Upper lobe of right lung (tissue), 1 donor: ENCODE measurements at regions not wholly inside any gene's neighbourhood (a gene's known extent, or its start where the extent isn't known, plus 50 kb on each side); places are given as distances from the start of the nearest gene placed in this dataset.

Source experiments
- ATAC-seq: fragments of 200-7000 bp; cut with Tn5 transposase; one replicate; pipeline ENCODE4 v1.9.1; 2020; ENCODE audit warnings: mild to moderate bottlenecking, moderate library complexity
- DNase-seq: peaks from one replicate; pipeline ENCODE4 v3.0.0-alpha.2; 2020
- H3K27ac ChIP-seq: fragments of 200-600 bp; one replicate; pipeline ENCODE4 v1.8.0; 2022
- H3K27me3 ChIP-seq: fragments of 200-600 bp; one replicate; pipeline ENCODE4 v1.8.0; 2022; ENCODE audit warnings: mild to moderate bottlenecking
- H3K36me3 ChIP-seq: fragments of 200-600 bp; one replicate; pipeline ENCODE4 v1.8.0; 2022
- H3K4me1 ChIP-seq: fragments of 200-600 bp; one replicate; pipeline ENCODE4 v1.8.0; 2022
- H3K4me3 ChIP-seq: fragments of 200-600 bp; one replicate; pipeline ENCODE4 v1.8.0; 2022; ENCODE audit warnings: mild to moderate bottlenecking
- H3K9me3 ChIP-seq: fragments of 200-600 bp; one replicate; pipeline ENCODE4 v1.8.0; 2022
- CTCF ChIP-seq: fragments of 200-600 bp; IDR thresholded peaks from one replicate; pipeline ENCODE4 v1.8.0; 2022; ENCODE audit warnings: antibody characterized with exemption
- intact Hi-C: fragments of 100-400 bp; cut with DNase I; formaldehyde crosslinking; loops from one replicate; pipeline ENCODE4 v1.11.0; 2022
- donor health status: DM: no; HTN: yes; CAD: no; lungs with severe emphysema.

GRCh38 chr3:146966124-146966523 lies 361.0 kb upstream of the PLSCR5 start:
- intact Hi-C loops: no loop called here
- Histone ChIP-seq H3K27ac (no peak overlapping the region), H3K36me3 (no peaks in the 10 kb centered on the region), H3K4me3 (no peak overlapping the region), H3K9me3 (no peaks in the 10 kb centered on the region), H3K27me3 (no peaks in the 10 kb centered on the region), H3K4me1 (no peaks in the 10 kb centered on the region)
- ATAC-seq (no peak), DNase-seq (no peak)
- no peak for TF ChIP-seq CTCF

GRCh38 chr3:146953511-146953981 lies 348.4 kb upstream of the PLSCR5 start:
- H3K36me3 ChIP-seq: no peaks in the 10 kb centered on the region
- no peak for DNase-seq
- no peaks in the 10 kb centered on the region for H3K9me3 ChIP-seq
- no peak overlapping the region for H3K4me3 ChIP-seq
- no peak for ATAC-seq
- H3K4me1 ChIP-seq: no peaks in the 10 kb centered on the region
- no peak overlapping the region for H3K27ac ChIP-seq
- intact Hi-C loops: no loop called here
- no peak for TF ChIP-seq CTCF
- no peaks in the 10 kb centered on the region for H3K27me3 ChIP-seq

DNA sequence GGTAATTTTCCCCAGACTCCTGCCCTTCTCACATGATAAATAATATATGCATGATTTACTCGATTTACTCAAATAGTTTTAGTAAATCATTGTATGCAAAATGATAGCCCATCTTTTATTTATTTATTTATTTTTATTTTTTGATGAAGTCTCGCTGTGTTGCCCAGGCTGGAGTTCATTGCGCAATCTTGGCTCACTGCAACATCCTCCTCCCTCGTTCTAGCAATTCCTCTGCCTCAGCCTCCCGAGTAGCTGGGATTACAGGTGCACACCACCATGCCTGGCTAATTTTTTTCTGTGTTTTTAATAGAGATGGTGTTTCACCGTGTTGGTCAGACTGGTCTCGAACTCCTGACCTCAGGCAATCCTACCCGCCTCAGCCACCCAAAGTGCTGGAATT lies 343.8 kb upstream of the PLSCR5 start:
- no peak for ATAC-seq
- intact Hi-C loops: no loop called here
- Histone ChIP-seq H3K27ac (no peak overlapping the region), H3K36me3 (no peaks in the 10 kb centered on the region), H3K27me3 (no peaks in the 10 kb centered on the region), H3K9me3 (no peaks in the 10 kb centered on the region), H3K4me1 (no peaks in the 10 kb centered on the region), H3K4me3 (no peak overlapping the region)
- no peak for TF ChIP-seq CTCF
- no peak for DNase-seq

DNA sequence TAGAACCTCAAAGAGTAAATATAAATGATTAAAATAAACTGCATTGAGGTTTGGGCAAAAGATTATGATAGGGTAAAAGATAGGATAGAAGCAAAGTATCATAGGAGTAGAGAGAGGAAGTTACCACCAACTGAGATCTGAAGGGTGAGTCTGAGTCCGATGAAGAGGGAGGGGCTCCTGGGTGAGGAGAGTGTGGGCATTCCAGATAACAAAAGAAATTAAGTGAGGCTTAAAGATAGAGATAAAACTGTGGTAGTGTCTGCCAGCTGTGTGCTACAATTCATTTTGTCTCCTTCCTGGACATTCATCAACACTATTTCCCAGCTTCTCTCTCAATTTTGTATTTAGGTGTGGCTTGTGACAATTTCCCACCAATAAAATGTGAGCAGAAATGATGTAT lies 343.0 kb upstream of the PLSCR5 start:
- Histone ChIP-seq H3K4me3 (no peak overlapping the region), H3K27me3 (no peaks in the 10 kb centered on the region), H3K4me1 (no peaks in the 10 kb centered on the region), H3K27ac (no peak overlapping the region), H3K9me3 (no peaks in the 10 kb centered on the region), H3K36me3 (no peaks in the 10 kb centered on the region)
- TF ChIP-seq CTCF: no peak
- ATAC-seq (no peak), DNase-seq (no peak)
- intact Hi-C loops: no loop called here

GRCh38 chr3:146929696-146930095 lies 324.6 kb upstream of the PLSCR5 start:
- Histone ChIP-seq H3K27ac (no peak overlapping the region), H3K36me3 (no peaks in the 10 kb centered on the region), H3K9me3 (no peaks in the 10 kb centered on the region), H3K27me3 (no peaks in the 10 kb centered on the region), H3K4me3 (no peak overlapping the region), H3K4me1 (no peaks in the 10 kb centered on the region)
- intact Hi-C loops: no loop called here
- DNase-seq (no peak), ATAC-seq (no peak)
- TF ChIP-seq CTCF: no peak

GRCh38 chr3:146928421-146929059 lies 323.4 kb upstream of the PLSCR5 start:
- intact Hi-C loops: no loop called here
- ATAC-seq (no peak), DNase-seq (no peak)
- Histone ChIP-seq H3K27ac (no peak overlapping the region), H3K27me3 (no peaks in the 10 kb centered on the region), H3K4me3 (no peak overlapping the region), H3K9me3 (no peaks in the 10 kb centered on the region), H3K36me3 (no peaks in the 10 kb centered on the region), H3K4me1 (no peaks in the 10 kb centered on the region)
- no peak for TF ChIP-seq CTCF
